DMS153 treated with DMSO at 0.1 percent for 48 hours (cell line): ENCODE measurements at regions not wholly inside any gene's neighbourhood (a gene's known extent, or its start where the extent isn't known, plus 50 kb on each side); places are given as distances from the start of the nearest gene placed in this dataset.
"Not testable (repeated sequence)": the region's sequence is repeated elsewhere in the genome, so short reads cannot be mapped to it uniquely, and the experiment has no call there.

Experiments
- DNase-seq: peaks from one replicate; lab custom pipeline; 2025; ENCODE audit not compliant: unreplicated experiment; lab: John Stamatoyannopoulos, UW

- DNase-seq, result no peak
These were observed 250.2 kb upstream of the MEX3C start for GRCh38 chr18:51447351-51448342.

GRCh38 chr18:51448949-51449348 is 251.5 kb upstream of the MEX3C start:
- DNase-seq, result no peak

GRCh38 chr18:51453594-51453993 is 256.1 kb upstream of the MEX3C start:
- DNase-seq, result no peak

GRCh38 chr18:51458861-51459260 is 261.4 kb upstream of the MEX3C start:
- no peak for DNase-seq

- DNase-seq, result no peak
These were observed 264.5 kb upstream of the MEX3C start for GRCh38 chr18:51461956-51462355.

- DNase-seq, result no peak
These were observed 266.1 kb upstream of the MEX3C start for GRCh38 chr18:51463483-51464136.

GRCh38 chr18:51478908-51479307 is 281.4 kb upstream of the MEX3C start:
- no peak for DNase-seq

GRCh38 chr18:51479736-51480135 is 282.3 kb upstream of the MEX3C start:
- DNase-seq, result no peak

- DNase-seq, result no peak
These were observed 283.2 kb upstream of the MEX3C start for GRCh38 chr18:51480407-51481261.

- DNase-seq, result no peak
These were observed 289.4 kb upstream of the MEX3C start for GRCh38 chr18:51486735-51487366.

- DNase-seq, result no peak
These were observed 292.9 kb upstream of the MEX3C start for GRCh38 chr18:51490417-51490816.

- DNase-seq, result no peak
These were observed 293.4 kb upstream of the MEX3C start for GRCh38 chr18:51490860-51491259.

GRCh38 chr18:51491678-51492372 is 294.3 kb upstream of the MEX3C start:
- DNase-seq, result no peak

- no peak for DNase-seq
These were observed 300.8 kb upstream of the MEX3C start for GRCh38 chr18:51498085-51498855.

GRCh38 chr18:51503351-51503750 is 305.9 kb upstream of the MEX3C start:
- no peak for DNase-seq

GRCh38 chr18:51506811-51507210 is 309.3 kb upstream of the MEX3C start:
- DNase-seq, result no peak

GRCh38 chr18:51508410-51508809 is 310.9 kb upstream of the MEX3C start:
- DNase-seq, result not testable (repeated sequence)

GRCh38 chr18:51510020-51510419 is 312.5 kb upstream of the MEX3C start:
- DNase-seq, result no peak

GRCh38 chr18:51513517-51513916 is 316.0 kb upstream of the MEX3C start:
- DNase-seq, result no peak
